Retinal pigment epithelial cell (primary cell): ENCODE measurements at regions not wholly inside any gene's neighbourhood (a gene's known extent, or its start where the extent isn't known, plus 50 kb on each side); places are given as distances from the start of the nearest gene placed in this dataset.

ENCODE experiments used
- DNase-seq: peaks from one replicate; pipeline ENCODE4 v3.0.0-alpha.2; 2010; ENCODE audit warnings: low read depth
- H3K4me3 ChIP-seq: 2 replicates; pipeline ENCODE4 v1.5.1; 2011; ENCODE audit warnings: mild to moderate bottlenecking, low read length, control low read depth, moderate library complexity
- CTCF ChIP-seq: conservative IDR thresholded peaks from 2 replicates; pipeline ENCODE4 v1.5.1; 2011; ENCODE audit warnings: low read depth, low read length, control low read depth, inconsistent platforms

DNA sequence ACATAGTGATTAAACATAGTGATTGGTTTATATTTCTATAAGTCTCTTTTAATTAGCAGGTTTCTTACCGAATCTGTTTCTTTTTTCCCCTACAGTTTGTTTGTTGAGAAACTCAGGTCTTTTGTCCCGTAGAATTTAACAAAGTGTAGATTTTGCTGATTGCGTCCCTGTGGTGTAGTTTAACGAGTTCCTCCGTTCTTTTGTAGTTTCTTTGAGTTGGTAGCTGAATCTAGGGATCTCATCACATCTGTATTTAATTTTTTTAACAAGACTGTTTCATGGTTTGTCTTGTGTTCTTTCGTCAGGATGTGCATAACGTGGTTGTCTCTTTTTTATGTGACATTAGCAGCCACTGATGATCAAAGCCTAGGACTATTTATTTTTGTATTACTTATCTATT is 111.1 kb downstream of the AKAP11 start:
- no peak for TF ChIP-seq CTCF
- no peak overlapping the region for H3K4me3 ChIP-seq
- DNase-seq: no peak

DNA sequence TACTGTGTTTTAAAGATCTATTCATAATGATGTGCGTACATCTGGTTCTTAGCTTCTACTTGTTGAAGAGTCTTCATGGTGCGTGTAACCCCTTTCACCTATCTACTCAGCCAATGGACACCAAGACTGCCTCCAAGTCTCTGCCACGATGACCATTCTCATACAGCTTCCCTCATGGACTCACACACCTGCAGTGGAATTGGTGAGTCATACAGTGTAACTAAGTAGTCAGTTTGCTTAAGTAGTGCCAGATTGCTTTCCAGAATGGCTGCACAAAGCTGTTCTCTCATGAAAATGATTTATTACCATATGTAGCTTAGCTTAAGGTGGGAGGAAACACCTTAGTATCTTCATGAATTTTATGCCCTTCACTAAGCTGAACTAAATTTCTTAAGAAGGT is 112.3 kb downstream of the AKAP11 start:
- no peak overlapping the region for H3K4me3 ChIP-seq
- TF ChIP-seq CTCF: no peak
- no peak for DNase-seq

GRCh38 chr13:42388326-42388725 is 116.4 kb downstream of the AKAP11 start:
- H3K4me3 ChIP-seq: no peak overlapping the region
- DNase-seq: no peak
- TF ChIP-seq CTCF: no peak

DNA sequence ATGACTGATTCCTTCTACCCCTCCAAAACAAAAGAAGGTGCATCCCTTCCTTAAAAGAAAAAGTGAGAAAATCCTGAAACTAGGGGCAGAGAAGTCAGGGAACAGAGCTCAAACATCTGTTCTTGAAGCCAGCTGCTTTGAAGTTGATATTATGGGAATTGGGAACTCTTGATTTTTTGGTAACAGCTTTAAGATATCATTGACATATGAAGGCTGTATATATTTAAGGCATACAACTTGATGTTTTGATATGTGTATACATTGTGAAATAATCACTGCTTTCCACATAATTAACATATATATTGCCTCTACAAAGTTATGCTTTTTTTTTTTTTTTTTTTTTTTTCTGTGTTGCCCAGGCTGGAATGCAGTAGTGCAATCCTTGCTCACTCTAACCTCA is 117.1 kb downstream of the AKAP11 start:
- H3K4me3 ChIP-seq: no peak overlapping the region
- TF ChIP-seq CTCF: no peak
- DNase-seq: no peak

DNA sequence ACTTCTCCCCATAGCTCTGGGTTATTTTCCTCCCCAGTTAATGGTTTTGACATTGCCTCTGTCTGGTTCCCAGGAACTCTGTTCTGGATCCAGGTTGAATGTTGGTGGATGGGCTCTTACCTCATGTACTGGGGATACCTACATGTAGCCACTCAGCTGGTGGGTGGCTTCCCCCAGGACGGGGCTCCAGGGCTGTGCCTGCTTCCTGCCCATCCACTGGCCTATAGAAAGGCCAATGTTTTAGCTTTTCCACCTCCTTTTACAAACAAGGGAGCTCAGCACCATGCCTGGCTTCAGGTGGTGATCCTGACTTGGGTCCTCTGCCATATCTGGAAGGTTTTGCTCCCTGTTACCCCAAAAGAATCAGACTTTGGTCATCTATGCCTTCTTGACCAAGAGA is 120.2 kb downstream of the AKAP11 start:
- no peak overlapping the region for H3K4me3 ChIP-seq
- DNase-seq: no peak
- no peak for TF ChIP-seq CTCF

DNA sequence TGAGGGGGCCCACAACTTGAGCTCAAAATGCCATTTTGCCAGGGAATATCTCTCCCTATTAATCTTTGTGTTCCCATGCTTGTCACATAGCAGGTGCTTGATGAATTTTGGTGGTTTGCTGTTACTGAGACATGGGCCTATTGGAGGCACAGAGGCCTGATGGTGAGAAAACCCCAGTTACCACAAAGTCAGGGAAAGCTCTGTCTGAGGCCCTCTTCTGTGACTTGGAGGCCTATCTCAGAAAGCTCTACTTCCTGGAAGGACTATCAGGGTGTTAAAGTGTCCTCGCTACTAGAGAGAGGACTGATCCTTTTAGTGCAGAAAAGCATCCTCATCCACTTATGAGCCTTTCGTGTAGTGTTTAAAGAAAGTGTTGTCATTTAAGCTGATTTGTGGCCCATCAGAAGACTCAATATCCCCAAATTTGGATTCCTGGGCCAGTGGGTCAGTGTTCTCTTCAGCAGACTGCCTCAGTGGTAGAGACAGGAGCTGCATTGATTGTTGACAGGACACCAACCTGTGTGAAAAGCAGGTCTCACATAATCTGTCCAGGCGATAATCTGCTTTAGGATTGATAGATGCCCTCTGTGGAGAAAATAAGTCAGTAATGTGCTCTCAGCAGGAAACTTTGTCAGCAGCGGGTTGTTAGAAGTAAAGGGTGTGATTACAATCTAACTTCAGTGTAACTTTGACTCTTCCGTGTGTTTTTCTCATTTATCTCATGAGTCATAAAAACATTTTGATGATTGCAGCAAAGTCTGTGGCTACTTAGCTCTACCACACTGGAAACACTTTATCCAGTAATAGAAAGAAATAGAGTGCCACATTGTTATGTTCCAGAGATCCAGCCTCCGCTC is 121.0 kb downstream of the AKAP11 start:
- DNase-seq: no peak
- H3K4me3 ChIP-seq: no peak overlapping the region
- no peak for TF ChIP-seq CTCF
